RPMI7951 (cell line): ENCODE measurements at regions not wholly inside any gene's neighbourhood (a gene's known extent, or its start where the extent isn't known, plus 50 kb on each side); places are given as distances from the start of the nearest gene placed in this dataset.
"Not testable (repeated sequence)": the region's sequence is repeated elsewhere in the genome, so short reads cannot be mapped to it uniquely, and the experiment has no call there.

Source experiments
- DNase-seq: peaks from one replicate; pipeline ENCODE4 v3.0.0-alpha.2; 2012; ENCODE audit warnings: low read depth

DNA sequence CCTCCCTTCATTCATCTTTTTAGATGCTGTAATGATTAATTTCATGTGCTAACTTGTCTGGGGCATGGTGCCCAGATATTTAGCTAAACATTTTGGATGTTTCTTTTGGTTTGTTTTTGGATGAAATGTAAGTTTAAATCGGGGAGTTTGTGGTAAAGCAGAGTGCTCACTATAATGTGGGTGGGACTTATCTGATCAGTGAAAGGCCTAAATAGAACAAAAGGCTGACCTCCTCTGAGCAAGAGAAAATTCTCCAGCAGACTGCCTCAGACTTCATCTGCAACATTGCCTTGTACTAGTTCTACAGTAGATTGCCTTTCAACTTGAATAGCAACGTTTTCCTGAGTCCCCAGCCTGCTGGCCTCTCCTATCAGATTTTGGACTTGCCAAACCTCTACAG, 183.6 kb downstream of the S1PR1 start:
- no peak for DNase-seq

DNA sequence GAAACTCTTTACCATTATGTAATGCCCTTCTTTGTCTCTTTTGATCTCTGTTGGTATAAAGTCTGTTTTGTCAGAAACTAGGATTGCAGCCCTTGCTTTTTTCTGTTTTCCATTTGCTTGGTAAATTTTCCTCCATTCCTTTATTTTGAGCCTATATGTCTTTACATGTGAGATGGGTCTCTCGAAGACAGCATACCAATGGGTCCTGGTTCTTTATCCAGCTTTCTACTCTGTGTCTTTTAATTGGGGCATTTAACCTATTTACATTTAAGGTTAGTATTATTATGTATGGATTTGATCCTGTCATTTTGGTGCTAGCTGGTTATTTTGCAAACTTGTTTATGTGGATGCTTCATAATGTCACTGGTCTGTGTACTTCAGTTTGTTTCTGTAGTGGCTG, 191.3 kb downstream of the S1PR1 start:
- not testable (repeated sequence) for DNase-seq

DNA sequence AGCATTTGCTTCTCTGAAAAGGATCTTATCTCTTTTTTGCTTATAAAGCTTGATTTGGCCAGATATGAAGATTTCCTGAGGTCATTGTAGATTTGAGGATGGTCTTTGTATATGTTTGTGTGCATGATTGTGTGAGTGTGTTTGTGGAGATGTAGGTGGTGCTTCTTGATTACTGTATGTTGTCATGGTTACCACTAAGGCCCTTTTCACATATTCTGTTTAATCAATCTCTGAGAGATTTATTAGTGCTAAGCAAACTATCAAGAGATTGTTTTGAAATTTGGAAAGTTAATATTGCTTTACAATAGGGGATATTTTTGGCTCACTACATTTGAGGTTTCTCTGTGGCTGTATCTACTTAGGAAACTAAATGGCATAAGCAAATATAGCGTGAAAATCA, 191.7 kb downstream of the S1PR1 start:
- no peak for DNase-seq

DNA sequence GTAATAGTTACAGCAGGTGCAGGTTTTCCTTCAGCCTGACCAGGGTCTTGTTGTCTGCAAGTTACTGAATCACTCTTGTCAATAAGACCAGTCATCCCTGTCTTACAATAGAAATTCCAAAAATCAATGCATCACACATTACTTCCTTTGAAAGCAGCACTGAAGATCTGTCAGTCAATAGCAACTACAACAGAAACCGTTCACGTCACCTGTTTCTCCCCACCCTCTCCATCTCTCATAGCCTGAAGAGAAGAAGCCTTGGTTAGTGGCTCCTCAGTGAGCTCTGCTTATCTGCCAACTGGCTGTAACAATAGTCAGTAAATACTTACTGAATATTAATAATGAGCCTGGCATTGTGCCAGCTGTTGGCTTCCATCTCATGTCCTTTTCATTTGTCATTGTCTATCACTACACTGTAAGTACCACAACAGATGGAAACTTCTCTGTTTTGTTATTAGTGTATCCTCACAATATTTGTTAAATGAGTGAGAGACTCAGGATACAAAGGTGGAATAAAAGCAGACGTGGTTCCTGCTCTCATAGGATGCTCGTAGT, 195.2 kb downstream of the S1PR1 start:
- no peak for DNase-seq

DNA sequence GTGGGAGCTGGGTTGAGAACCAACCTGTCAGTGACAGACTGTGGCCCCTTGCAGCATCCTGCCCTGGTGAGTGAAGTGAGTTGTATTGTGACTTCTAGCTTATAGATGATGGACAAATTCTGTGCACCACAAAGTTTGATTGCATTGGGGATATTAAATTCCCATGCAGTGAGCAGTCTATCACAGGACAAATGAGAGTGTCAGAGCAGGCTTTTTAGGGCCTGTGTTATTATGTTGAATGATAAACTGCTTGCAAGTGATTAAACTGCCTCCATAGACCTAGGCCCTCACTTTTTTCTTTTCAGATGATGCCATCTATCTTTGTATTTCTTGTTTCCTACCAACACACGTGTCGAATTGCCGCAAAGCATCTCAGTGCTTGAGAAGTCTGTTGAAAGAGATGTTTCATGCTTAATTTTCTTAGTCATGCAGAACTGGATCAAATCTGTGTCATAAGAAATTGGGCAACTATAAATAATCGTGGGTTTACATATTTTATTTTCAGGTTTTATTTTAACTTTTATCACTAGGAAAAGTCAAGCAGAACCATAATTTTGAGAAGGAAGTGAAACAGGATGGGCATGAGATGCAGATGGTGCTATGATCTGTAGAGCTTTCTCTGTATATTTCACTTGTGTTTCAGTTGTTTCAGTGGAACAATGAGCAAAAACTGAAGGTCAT, 199.2 kb downstream of the S1PR1 start:
- DNase-seq = no peak

DNA sequence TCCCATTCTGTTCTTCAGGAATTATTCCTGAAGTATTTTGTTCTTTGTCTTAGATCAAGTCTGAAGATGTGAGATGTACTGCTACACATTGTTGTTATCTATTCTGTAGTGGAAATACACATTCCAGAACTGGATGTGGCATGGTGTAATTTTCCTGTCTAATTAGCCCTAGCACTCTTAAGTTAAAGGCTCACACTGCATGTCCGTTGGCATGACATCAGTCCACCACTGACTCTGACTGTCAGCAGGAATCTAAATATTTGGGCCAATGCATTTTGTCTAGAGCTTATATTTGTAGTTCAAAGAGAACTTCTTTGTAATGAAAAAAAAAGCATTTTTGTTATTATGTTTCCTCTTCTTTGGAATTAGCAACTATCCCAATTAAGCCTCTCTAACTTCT, 201.0 kb downstream of the S1PR1 start:
- no peak for DNase-seq

DNA sequence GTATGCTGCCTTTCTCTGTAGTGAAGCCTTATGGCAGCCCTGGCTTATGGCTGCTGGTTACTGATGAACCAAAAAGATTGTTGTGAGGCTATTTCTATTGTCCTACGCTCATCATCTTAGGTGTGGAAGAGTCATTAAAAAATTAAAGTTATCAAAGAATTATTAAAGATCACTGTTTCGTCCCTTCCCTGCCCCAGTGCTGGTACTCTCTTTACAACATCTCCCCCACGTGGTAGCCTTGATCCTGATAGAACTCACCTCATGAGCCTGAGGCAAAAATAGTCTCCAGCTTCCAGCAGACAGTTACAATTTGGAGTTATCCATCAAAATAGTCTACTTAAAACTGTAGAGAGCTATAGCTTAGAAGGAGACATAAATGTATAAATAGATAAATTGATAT, 201.5 kb downstream of the S1PR1 start:
- no peak for DNase-seq

DNA sequence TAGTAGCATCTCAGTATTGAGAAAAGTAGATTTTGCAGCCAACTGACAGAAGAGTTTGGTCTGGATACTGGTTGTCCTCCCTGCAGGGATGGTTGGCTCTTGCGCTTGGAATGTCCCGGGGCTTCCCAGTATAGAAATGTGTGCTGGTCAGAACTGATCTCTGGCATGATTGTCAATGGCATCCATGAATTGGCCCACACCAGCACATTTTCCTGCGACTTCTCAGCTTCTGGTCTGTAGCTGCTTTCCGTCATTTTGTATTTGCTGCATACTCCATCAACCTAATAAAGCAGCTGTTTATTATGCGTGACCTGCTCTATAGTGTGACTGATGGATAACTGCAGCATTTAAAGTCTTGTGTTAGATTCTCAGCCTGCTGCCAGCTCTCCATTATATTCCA, 203.7 kb downstream of the S1PR1 start:
- DNase-seq = no peak

DNA sequence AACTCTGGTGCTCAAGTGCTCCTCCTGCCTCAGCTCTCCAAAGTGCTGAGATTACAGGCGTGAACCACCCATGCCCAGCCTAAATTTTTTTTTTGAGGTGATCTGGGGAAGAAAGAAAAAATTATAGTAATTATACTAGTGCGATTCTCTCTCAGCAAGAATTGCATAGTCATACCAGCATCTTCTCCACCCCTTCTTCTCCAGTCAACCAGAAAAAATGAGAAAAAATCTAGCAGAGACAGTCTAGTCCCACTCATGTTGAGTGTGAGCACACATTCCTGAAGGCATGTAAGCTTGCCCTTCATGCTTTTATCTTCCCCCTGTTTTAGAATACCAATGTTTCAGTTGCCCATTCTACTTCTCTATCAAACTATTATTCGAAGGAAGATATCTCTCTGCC, 207.6 kb downstream of the S1PR1 start:
- DNase-seq = no peak

DNA sequence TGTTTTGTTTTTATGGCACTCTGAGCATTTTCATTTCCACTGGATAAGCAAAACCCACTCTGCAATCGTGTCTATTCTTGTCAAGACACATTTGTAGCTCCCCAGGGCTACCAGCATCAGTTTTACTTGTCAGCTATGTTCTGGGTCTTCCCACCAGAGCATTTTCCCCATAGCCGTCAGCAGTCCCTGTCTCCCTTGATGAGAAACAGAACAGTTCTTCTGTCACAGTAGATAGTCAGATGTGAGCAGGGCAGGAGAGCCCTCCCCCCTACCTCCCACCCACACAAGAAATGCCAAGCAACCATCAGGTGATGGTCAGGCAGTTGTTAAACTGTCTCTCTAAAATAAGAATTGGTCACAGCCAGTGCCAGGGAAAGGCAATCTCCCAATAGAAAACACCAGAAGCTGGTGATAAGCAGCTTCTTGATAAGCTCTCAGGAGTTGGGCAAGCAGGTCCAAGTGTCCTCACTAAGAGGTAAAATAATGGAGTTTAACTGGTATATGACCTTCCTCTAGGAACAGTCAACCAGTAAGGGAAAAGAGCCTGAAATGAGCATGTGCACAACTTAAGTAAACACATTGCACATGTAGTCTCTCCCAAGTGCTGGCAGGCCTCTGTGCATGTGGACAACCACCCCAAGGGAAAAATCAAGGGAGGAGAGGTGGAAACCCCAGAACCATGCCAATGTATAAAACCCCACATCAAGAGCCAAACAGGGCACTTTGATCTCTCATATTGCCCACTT, 208.2 kb downstream of the S1PR1 start:
- DNase-seq = no peak

DNA sequence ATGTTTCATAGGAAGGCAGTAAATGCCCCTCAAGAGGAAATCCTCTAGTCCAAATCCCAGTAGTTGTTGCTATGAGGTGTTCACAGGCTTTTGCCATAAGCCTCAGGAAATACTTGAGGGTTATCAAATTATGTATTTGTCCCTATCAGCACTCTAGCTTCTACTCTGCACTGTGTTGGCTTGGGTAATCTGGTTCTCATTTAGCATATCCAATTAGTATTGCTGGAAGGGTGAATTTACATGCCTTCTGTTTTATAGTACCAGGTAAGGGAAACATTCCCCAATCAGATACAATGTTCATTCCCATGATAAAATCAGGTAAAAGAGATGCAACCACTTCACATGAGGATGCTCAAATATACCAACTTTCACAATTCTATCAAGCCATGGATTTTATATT, 211.2 kb downstream of the S1PR1 start:
- DNase-seq = no peak

DNA sequence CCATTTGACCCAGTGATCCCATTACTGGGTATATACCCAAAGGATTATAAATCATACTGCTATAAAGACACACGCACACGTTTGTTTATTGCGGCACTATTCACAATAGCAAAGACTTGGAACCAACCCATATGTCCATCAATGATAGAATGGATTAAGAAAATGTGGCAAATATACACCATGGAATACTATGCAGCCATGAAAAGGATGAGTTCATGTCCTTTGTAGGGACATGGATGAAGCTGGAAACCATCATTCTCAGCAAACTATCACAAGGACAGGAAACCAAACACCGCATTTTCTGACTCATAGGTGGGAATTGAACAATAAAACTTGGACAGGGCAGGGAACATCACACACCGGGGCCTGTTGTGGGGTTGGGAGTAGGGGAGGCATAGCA, 213.9 kb downstream of the S1PR1 start:
- not testable (repeated sequence) for DNase-seq

DNA sequence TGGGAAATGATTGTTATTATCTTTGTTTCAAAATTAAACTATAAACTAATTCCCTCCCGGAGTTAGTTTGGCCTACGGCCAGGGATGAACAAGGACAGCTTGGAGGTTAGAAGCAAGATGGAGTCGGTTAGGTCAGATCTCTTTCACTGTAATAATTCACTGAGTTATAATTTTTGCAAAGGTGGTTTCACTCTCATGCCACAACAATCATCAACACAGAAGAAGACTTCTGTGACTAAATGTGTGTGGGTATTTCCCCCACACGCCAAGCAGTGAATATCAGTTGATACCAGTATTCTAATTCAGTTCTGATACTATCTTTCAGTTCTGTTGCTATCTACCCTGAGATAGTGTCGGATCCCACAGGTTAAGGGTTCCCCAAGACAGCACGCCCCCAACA, 215.1 kb downstream of the S1PR1 start:
- DNase-seq = no peak

DNA sequence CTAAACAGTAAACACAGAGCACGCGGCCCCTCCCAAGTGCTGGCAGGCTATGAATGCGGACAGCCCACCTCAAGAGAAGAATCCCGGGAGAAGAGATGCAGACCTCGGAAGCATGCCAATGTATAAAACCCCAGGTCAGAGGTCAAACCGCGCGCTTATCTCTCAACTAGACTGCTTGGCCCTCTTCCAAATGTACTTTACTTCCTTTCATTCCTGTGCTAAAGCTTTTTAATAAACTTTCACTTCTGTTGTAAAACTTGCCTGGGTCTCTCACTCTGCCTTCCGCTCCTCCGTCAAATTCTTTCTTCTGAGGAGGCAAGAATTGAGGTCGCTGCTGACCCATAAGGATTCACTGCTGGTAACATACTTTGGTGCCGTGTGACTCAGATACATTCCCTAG, 216.0 kb downstream of the S1PR1 start:
- no peak for DNase-seq

DNA sequence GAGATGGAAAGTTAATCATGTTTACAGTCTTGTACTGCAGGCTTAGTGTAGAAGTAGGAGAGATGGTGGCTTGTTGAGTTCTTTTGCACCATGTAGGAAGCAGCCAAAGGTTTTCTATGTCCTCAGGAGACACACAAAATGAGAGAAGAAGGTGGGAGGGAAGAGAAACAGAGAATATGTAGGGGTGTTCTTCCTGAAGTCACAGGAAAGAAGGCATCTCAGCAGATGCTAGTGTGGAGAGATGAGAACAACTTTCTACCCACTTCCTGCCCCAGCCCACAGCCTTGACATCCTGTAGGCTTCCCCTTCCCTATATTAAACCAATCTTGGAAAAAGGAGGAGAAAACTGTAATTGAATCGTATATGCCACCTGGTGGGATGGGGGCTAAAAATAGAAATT, 217.0 kb downstream of the S1PR1 start:
- DNase-seq = no peak

DNA sequence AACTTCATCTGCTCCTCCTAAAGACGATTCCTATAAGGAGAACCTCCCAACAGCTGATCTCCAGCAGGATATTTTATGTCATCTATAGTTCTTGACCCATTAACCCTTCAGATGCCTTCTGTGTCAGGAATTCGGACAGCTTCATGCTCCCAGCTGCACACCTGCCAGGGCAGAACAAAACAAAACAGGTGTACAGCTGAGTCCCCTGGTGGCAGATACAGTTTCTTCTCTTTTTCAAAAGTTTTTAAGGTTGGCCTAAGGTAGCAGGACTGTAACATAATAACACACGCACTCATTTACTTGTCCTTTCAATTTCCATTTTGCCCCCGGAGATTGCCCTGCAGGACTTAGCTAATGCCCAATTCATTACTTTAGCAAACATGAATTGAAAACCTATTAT, 218.3 kb downstream of the S1PR1 start:
- DNase-seq = no peak

DNA sequence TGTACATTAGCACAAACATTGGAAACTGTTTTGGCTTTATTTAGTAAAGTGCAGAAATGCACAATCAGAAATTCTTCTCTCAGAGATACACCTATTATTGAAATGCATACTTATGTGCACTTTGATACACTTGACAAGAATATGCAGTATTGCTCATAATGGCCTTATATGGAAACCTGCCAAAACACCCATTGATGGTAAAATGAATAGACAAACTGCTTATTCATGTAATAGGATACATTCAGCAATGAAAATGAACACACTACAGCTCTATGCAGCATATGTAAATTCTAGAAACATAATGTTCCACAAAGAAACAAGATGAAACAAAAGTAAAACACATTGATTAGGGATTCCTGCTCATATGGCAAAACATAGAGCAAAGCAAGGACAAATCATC, 223.9 kb downstream of the S1PR1 start:
- no peak for DNase-seq

DNA sequence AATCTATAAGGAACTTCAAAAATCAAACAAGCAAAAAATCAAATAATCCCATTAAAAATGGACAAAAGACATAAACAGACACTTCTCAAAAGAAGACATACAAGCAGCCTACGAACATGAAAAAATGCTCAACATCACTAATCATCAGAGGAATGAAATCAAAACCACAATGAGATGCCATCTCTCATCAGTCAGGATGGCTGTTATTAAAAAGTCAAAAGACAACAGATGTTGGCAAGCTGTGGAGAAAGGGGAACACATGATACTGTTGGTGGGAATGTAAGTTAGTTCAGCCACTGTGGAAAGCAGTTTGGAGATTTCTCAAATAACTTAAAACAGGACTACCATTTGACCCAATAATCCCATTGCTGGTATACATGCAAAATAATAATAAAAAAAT, 226.4 kb downstream of the S1PR1 start:
- DNase-seq = peak; percentile 4

DNA sequence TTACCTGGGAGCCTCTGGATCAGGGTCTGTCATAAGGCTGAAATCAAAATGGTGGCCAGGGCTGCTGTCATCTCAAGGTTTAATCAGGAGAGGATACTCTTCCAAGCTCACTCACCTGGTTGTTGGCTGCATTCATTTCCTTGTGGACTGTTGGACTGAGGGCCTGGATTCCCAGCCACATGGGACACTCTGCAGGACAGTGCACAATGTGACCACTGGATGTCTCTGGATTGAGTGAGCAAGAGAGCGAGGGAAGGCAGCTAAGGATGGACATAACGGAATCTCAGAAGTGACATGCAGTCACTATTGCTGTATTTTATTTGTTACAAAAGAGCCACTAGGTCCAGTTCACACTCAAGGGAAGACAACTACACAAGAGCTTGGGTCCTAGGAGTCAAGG, 229.1 kb downstream of the S1PR1 start:
- no peak for DNase-seq

DNA sequence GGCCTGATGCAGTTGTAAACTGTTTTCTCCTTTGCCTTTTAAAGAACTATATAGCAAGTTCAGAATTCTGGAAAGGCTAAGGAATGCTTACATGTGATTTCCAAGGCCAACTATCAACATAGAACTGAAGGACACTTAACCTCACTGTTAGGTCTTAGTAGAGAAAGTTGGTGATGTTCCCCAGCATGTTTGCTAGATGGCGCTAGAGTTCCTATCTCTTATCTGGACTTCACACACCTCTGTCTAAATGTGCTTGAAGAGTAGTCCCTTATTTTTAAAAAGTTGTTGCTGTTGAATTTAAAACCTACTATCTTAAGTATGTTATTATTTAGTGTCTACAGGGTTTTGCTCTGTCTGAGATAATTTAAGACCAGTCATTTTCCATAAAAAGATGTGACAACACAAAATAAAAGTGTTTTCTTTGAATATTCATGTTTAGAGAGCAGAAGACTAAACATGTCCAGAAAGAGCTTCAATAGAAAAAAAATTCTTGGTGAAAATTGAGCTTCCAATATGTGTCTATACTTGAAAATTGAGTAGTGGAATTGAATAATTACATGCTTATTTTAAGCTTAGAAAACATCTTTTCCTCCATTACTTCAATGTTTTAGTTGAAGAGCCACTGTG, 237.3 kb downstream of the S1PR1 start:
- DNase-seq = no peak

DNA sequence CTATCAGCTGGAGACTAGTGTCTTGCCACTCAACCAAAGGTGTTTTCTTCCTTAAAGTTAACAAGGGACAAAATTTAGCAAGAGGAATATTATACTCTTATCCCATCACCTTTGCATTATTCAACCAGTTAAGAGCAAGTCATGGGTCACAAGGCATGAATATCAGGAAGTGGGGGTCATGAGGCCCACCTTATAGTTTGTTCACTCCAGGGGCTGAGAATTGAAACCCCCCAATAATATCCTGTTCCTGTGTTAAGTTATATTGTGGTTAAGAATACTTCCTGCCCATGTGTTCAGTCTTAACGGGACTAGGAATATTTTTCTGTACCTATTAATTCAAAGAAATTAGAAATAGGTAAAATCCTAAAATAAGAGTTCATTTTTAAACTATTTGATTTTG, 239.7 kb downstream of the S1PR1 start:
- DNase-seq = no peak

DNA sequence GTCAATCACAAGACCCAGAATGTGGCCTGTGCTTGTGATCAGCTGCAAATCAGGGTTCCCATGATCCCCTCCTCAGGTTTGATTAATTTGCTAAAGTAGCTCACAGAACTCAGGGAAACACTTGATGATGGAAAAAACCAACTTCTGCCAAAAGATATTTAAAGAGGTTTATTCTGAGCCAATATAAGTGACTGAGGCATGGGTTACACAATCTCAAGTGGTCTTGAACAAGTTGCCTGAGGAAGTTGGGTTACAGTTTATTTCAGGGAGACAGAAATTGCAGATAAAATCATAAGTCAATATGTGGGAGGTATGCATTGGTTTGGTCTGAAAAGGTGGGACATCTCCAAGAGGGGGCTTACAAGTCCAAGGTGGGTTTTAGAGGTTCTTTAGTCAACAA, 243.1 kb downstream of the S1PR1 start:
- no peak for DNase-seq

DNA sequence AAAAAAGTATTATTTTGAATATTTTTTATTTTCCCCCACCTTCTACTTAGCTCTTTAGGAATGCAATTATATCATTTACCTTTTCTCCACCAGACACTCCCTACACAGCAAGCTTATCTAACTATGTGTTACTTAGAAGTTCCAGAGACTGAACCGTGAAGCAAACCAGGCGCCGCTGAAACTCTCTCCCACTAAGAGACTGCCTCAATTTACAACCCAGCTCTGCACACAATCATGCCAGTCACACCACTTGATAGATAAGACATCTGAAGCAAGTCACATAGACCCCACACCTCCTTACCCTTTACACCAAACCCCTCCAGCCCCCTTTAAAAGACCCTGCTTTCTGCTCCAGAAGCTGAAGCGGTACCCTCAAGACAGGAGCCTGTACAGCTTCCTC, 245.5 kb downstream of the S1PR1 start:
- DNase-seq = no peak
